Calu3 (cell line): ENCODE measurements at regions not wholly inside any gene's neighbourhood (a gene's known extent, or its start where the extent isn't known, plus 50 kb on each side); places are given as distances from the start of the nearest gene placed in this dataset.
"Not testable (repeated sequence)": the region's sequence is repeated elsewhere in the genome, so short reads cannot be mapped to it uniquely, and the experiment has no call there.

Source experiments
- BruUV-seq: library from RNA; stranded (reverse); fragments of 400-500 nt; replicated peaks from 2 replicates; lab custom pipeline; 2021; lab: Mats Ljungman, UMichigan
- CTCF ChIA-PET: fragments of 300-600 bp; sonication (Branson Sonifier 250); formaldehyde crosslinking; loops from one replicate; lab custom pipeline; 2022; ENCODE audit warnings: antibody characterized with exemption; lab: Charles Lee
- DNase-seq: peaks from one replicate; pipeline ENCODE4 v3.0.0; 2022
- H3K27ac Mint-ChIP-seq: one replicate; pipeline ENCODE4 v1.8.0; 2022; ENCODE audit warnings: mixed read lengths; ENCODE audit not compliant: unreplicated experiment
- H3K27me3 Mint-ChIP-seq: one replicate; pipeline ENCODE4 v1.8.0; 2022; ENCODE audit warnings: mixed read lengths; ENCODE audit not compliant: unreplicated experiment
- H3K36me3 Mint-ChIP-seq: one replicate; pipeline ENCODE4 v1.8.0; 2022; ENCODE audit warnings: mild to moderate bottlenecking, moderate library complexity, mixed read lengths; ENCODE audit not compliant: insufficient read depth, unreplicated experiment
- H3K4me1 Mint-ChIP-seq: one replicate; pipeline ENCODE4 v1.8.0; 2022; ENCODE audit warnings: mild to moderate bottlenecking, low read depth, mixed read lengths; ENCODE audit not compliant: unreplicated experiment
- H3K4me3 Mint-ChIP-seq: one replicate; pipeline ENCODE4 v1.8.0; 2022; ENCODE audit warnings: mild to moderate bottlenecking, low read depth, moderate library complexity, mixed read lengths; ENCODE audit not compliant: unreplicated experiment
- H3K9me3 Mint-ChIP-seq: one replicate; pipeline ENCODE4 v1.8.0; 2022; ENCODE audit warnings: low read depth, mixed read lengths; ENCODE audit not compliant: unreplicated experiment
- CTCF ChIP-seq: fragments of 200-600 bp; IDR thresholded peaks from one replicate; pipeline ENCODE4 v1.8.0; 2022; ENCODE audit warnings: antibody characterized with exemption; ENCODE audit not compliant: unreplicated experiment
- intact Hi-C: fragments of 100-400 bp; cut with micrococcal nuclease; formaldehyde crosslinking; loops from one replicate; pipeline ENCODE4 v1.10.0; 2022; ENCODE audit not compliant: unreplicated experiment

GRCh38 chr1:106378261-106378660 lies 678.2 kb upstream of the PRMT6 start:
- CTCF ChIA-PET = no interaction called here

GRCh38 chr1:106380772-106381171 lies 675.7 kb upstream of the PRMT6 start:
- Mint-ChIP-seq H3K27ac (no peak overlapping the region), H3K36me3 (no peaks in the 10 kb centered on the region), H3K9me3 (peaks cover 4% of the 10 kb centered on the region), H3K4me1 (no peaks in the 10 kb centered on the region), H3K4me3 (no peak overlapping the region), H3K27me3 (no peaks in the 10 kb centered on the region)
- DNase-seq = no peak
- no TSS peak for BruUV-seq
- CTCF ChIA-PET = no interaction called here
- no peak for TF ChIP-seq CTCF
- intact Hi-C loops = no loop called here

More at GRCh38 chr1:106378261-106378660, 678.2 kb upstream of the PRMT6 start:
- no peak for TF ChIP-seq CTCF
- intact Hi-C loops = no loop called here
- Mint-ChIP-seq H3K27ac (no peak overlapping the region), H3K4me3 (no peak overlapping the region), H3K9me3 (peaks cover 4% of the 10 kb centered on the region), H3K36me3 (no peaks in the 10 kb centered on the region), H3K27me3 (no peaks in the 10 kb centered on the region), H3K4me1 (no peaks in the 10 kb centered on the region)
- BruUV-seq = no TSS peak
- DNase-seq = no peak

- CTCF ChIA-PET, DNase-seq, H3K27me3 Mint-ChIP-seq, intact Hi-C loops, H3K4me1 Mint-ChIP-seq, BruUV-seq, H3K9me3 Mint-ChIP-seq, H3K4me3 Mint-ChIP-seq, H3K36me3 Mint-ChIP-seq, H3K27ac Mint-ChIP-seq: not testable (repeated sequence)
Observed at GRCh38 chr1:106389160-106389559, 667.3 kb upstream of the PRMT6 start.

- CTCF ChIA-PET = no interaction called here
- Mint-ChIP-seq H3K9me3 (peaks cover 3% of the 10 kb centered on the region), H3K36me3 (no peaks in the 10 kb centered on the region), H3K27ac (no peak overlapping the region), H3K4me1 (no peaks in the 10 kb centered on the region), H3K4me3 (no peak overlapping the region), H3K27me3 (no peaks in the 10 kb centered on the region)
- no TSS peak for BruUV-seq
- no peak for DNase-seq
- intact Hi-C loops = no loop called here
- no peak for TF ChIP-seq CTCF
Observed at GRCh38 chr1:106393046-106393445, 663.4 kb upstream of the PRMT6 start.

GRCh38 chr1:106396020-106396419 lies 660.5 kb upstream of the PRMT6 start:
- Mint-ChIP-seq H3K4me1 (no peaks in the 10 kb centered on the region), H3K4me3 (no peak overlapping the region), H3K27me3 (no peaks in the 10 kb centered on the region), H3K27ac (no peak overlapping the region), H3K9me3 (no peaks in the 10 kb centered on the region), H3K36me3 (no peaks in the 10 kb centered on the region)
- CTCF ChIA-PET = no interaction called here
- intact Hi-C loops = loop anchor here (1.0 kb wide), 1 partner anchor 226 kb away; no protein-coding TSS in a partner anchor
- no peak for TF ChIP-seq CTCF
- DNase-seq = no peak
- BruUV-seq = no TSS peak
